Osteoblast (primary cell): ENCODE measurements at regions not wholly inside any gene's neighbourhood (a gene's known extent, or its start where the extent isn't known, plus 50 kb on each side); places are given as distances from the start of the nearest gene placed in this dataset.

Experiments
- DNase-seq: peaks from one replicate; pipeline ENCODE4 v3.0.0; 2011; ENCODE audit warnings: low spot score, mixed read lengths; ENCODE audit not compliant: insufficient read length; ENCODE audit errors: missing footprints
- H2AFZ ChIP-seq: 2 replicates; pipeline ENCODE4 v1.6.0; 2011; ENCODE audit warnings: mild to moderate bottlenecking, low read length
- H3K27ac ChIP-seq: 2 replicates; pipeline ENCODE4 v1.5.1; 2011; ENCODE audit warnings: mild to moderate bottlenecking, low read depth, low read length, moderate library complexity
- H3K27me3 ChIP-seq: 2 replicates; pipeline ENCODE4 v1.6.0; 2012; ENCODE audit warnings: mild to moderate bottlenecking, control low read depth, inconsistent platforms, low read length, moderate library complexity; ENCODE audit not compliant: insufficient read depth
- H3K36me3 ChIP-seq: 2 replicates; pipeline ENCODE4 v1.5.1; 2011; ENCODE audit warnings: mild to moderate bottlenecking, low read length, control low read depth, moderate library complexity; ENCODE audit not compliant: insufficient read depth
- H3K4me1 ChIP-seq: 2 replicates; pipeline ENCODE4 v1.5.1; 2011; ENCODE audit warnings: mild to moderate bottlenecking, low read length, control low read depth, moderate library complexity; ENCODE audit not compliant: insufficient read depth
- H3K4me2 ChIP-seq: 2 replicates; pipeline ENCODE4 v1.6.0; 2011; ENCODE audit warnings: mild to moderate bottlenecking, low read length; ENCODE audit not compliant: insufficient read depth
- H3K4me3 ChIP-seq: fragments of 200-600 bp; sonication (generic); 3 replicates; pipeline ENCODE4 v1.5.1; 2012; ENCODE audit warnings: mild to moderate bottlenecking, low read length, inconsistent platforms; ENCODE audit not compliant: insufficient read depth
- H3K79me2 ChIP-seq: 2 replicates; pipeline ENCODE4 v1.6.0; 2012; ENCODE audit warnings: mild to moderate bottlenecking, low read length, control low read depth, inconsistent platforms; ENCODE audit not compliant: insufficient read depth
- H3K9me3 ChIP-seq: 2 replicates; pipeline ENCODE4 v1.5.1; 2011; ENCODE audit warnings: low read depth, low read length, control low read depth
- H4K20me1 ChIP-seq: 2 replicates; pipeline ENCODE4 v1.6.0; 2012; ENCODE audit warnings: mild to moderate bottlenecking, low read length, control low read depth; ENCODE audit not compliant: insufficient read depth
- CTCF ChIP-seq: IDR thresholded peaks from 2 replicates; pipeline ENCODE4 v1.5.1; 2011; ENCODE audit warnings: mild to moderate bottlenecking, low read depth, low read length, moderate library complexity; ENCODE audit errors: extremely low read depth

GRCh38 chr17:10999484-10999883 is 161.6 kb upstream of the PIRT start:
- Histone ChIP-seq H3K27ac (no peak overlapping the region), H3K36me3 (no peaks in the 10 kb centered on the region), H4K20me1 (no peaks in the 10 kb centered on the region), H3K4me3 (no peak overlapping the region), H2AFZ (no peak overlapping the region), H3K79me2 (no peaks in the 10 kb centered on the region), H3K4me1 (no peaks in the 10 kb centered on the region), H3K27me3 (no peaks in the 10 kb centered on the region), H3K4me2 (no peak overlapping the region), H3K9me3 (peaks cover 4% of the 10 kb centered on the region)
- DNase-seq = no peak
- TF ChIP-seq CTCF = no peak

GRCh38 chr17:10993126-10993525 is 155.2 kb upstream of the PIRT start:
- Histone ChIP-seq H3K36me3 (no peaks in the 10 kb centered on the region), H3K4me1 (no peaks in the 10 kb centered on the region), H3K9me3 (peaks cover 4% of the 10 kb centered on the region), H2AFZ (no peak overlapping the region), H3K27ac (no peak overlapping the region), H3K27me3 (no peaks in the 10 kb centered on the region), H3K4me3 (no peak overlapping the region), H4K20me1 (no peaks in the 10 kb centered on the region), H3K4me2 (no peak overlapping the region), H3K79me2 (no peaks in the 10 kb centered on the region)
- TF ChIP-seq CTCF = no peak
- DNase-seq = no peak

GRCh38 chr17:10992106-10992880 is 154.4 kb upstream of the PIRT start:
- Histone ChIP-seq H2AFZ (no peak overlapping the region), H3K9me3 (peaks cover under 1% of the 10 kb centered on the region), H3K4me1 (no peaks in the 10 kb centered on the region), H3K4me3 (no peak overlapping the region), H4K20me1 (no peaks in the 10 kb centered on the region), H3K4me2 (no peak overlapping the region), H3K36me3 (no peaks in the 10 kb centered on the region), H3K79me2 (no peaks in the 10 kb centered on the region), H3K27me3 (no peaks in the 10 kb centered on the region), H3K27ac (no peak overlapping the region)
- no peak for DNase-seq
- no peak for TF ChIP-seq CTCF

GRCh38 chr17:10987786-10988185 is 149.9 kb upstream of the PIRT start:
- no peak overlapping the region for H3K4me3 ChIP-seq
- H3K9me3 ChIP-seq = peaks cover 6% of the 10 kb centered on the region
- DNase-seq = no peak
- no peaks in the 10 kb centered on the region for H4K20me1 ChIP-seq
- no peaks in the 10 kb centered on the region for H3K27me3 ChIP-seq
- H3K36me3 ChIP-seq = no peaks in the 10 kb centered on the region
- no peak for TF ChIP-seq CTCF
- no peak overlapping the region for H3K4me2 ChIP-seq
- H3K4me1 ChIP-seq = no peaks in the 10 kb centered on the region
- H3K79me2 ChIP-seq = no peaks in the 10 kb centered on the region
- no peak overlapping the region for H2AFZ ChIP-seq
- H3K27ac ChIP-seq = no peak overlapping the region
